ENCODE measurements at regions not wholly inside any gene's neighbourhood (a gene's known extent, or its start where the extent isn't known, plus 50 kb on each side); places are given as distances from the start of the nearest gene placed in this dataset.

DNA sequence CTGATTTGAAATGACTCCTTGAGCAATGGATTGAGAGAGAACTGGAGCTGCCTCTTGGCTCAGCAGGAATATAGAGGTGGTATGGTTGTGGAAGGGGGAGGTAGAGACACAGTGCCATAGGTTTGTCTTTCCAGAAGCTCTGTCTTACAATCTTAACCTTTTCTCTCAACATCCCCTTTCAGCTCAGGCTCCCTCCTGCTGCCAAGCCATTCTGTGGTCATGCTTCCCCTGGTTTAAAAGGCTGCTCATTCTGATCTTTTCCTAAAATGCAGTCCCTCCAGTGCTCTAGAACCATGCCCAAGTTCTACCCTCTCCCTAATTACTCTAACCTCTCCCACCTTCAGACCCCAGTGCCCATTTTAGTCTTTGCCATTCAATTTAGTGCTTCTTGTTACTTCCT lies 517.9 kb upstream of the MARCKS start:
- no peak for TF ChIP-seq POLR2AphosphoS5 (IDR thresholded peaks at IDR 0.05; ENCODE audit: insufficient read depth, low read depth, low read length)
- TF ChIP-seq, protein P1, sequence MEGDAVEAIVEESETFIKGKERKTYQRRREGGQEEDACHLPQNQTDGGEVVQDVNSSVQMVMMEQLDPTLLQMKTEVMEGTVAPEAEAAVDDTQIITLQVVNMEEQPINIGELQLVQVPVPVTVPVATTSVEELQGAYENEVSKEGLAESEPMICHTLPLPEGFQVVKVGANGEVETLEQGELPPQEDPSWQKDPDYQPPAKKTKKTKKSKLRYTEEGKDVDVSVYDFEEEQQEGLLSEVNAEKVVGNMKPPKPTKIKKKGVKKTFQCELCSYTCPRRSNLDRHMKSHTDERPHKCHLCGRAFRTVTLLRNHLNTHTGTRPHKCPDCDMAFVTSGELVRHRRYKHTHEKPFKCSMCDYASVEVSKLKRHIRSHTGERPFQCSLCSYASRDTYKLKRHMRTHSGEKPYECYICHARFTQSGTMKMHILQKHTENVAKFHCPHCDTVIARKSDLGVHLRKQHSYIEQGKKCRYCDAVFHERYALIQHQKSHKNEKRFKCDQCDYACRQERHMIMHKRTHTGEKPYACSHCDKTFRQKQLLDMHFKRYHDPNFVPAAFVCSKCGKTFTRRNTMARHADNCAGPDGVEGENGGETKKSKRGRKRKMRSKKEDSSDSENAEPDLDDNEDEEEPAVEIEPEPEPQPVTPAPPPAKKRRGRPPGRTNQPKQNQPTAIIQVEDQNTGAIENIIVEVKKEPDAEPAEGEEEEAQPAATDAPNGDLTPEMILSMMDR (IDR thresholded peaks at IDR 0.05; ENCODE audit: extremely low read depth in 1 of 2, insufficient read depth in 1 of 2, low read depth in 1 of 2, low read length in 2 of 2) = no peak
- TF ChIP-seq, protein P2, sequence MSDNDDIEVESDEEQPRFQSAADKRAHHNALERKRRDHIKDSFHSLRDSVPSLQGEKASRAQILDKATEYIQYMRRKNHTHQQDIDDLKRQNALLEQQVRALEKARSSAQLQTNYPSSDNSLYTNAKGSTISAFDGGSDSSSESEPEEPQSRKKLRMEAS (IDR thresholded peaks at IDR 0.05; ENCODE audit: insufficient read depth, insufficient read length) = no peak
- no peak for TF ChIP-seq EZH2 (IDR thresholded peaks at IDR 0.05; ENCODE audit: borderline replicate concordance, low read depth, low read length, severe bottlenecking)
- no peak for TF ChIP-seq FOS (IDR thresholded peaks at IDR 0.05; ENCODE audit: borderline replicate concordance, insufficient read depth, low read length)
- no peak for TF ChIP-seq POLR2A (IDR thresholded peaks at IDR 0.05; ENCODE audit: low read depth, low read length)
- no peak for TF ChIP-seq JUN (IDR thresholded peaks at IDR 0.05; ENCODE audit: borderline replicate concordance, insufficient read depth, insufficient read length, low read depth)
- TF ChIP-seq GATA2 (IDR thresholded peaks at IDR 0.05; ENCODE audit: insufficient read depth, insufficient read length, low read depth, low read length) = no peak

Measured in endothelial cell of umbilical vein (primary cell).